ENCODE measurements at regions not wholly inside any gene's neighbourhood (a gene's known extent, or its start where the extent isn't known, plus 50 kb on each side); places are given as distances from the start of the nearest gene placed in this dataset.

GRCh38 chr14:65360144-65360784 lies 52.3 kb upstream of the FUT8 start:
- no peak for DNase-seq

GRCh38 chr14:65361920-65362319 lies 50.6 kb upstream of the FUT8 start:
- DNase-seq, result peak; percentile 45

Data from femur (tissue), 1 donor.